Stimulated activated CD4-positive, alpha-beta T cell treated with anti-CD3 and anti-CD28 coated beads, Interleukin-12 subunit alpha, Interleukin-12 subunit beta, amount 100 ng/mL, for 4 hours (primary cell): ENCODE measurements at regions not wholly inside any gene's neighbourhood (a gene's known extent, or its start where the extent isn't known, plus 50 kb on each side); places are given as distances from the start of the nearest gene placed in this dataset.

Experiments
- DNase-seq: peaks from one replicate; pipeline ENCODE4 v3.0.0-alpha.2; 2020

DNA sequence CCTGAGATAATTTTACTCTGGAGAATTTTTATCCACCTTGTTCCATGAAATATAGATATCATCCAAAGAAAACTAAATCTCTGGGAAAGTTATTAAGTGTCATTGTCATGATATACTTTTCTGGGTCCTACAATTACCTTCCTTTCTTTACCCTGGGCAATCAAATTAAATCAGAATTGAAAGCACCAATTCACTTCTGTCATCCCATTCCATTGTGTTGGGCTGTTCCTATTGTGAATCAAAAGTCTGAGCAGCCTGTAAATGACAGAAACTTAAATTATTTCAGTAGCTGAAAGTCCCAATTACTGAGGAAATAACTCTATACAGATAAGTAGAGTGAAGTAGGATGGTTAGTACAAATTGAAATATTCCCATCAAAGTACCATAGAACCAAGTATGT lies 1284.2 kb downstream of the EFNB2 start:
- no peak for DNase-seq

DNA sequence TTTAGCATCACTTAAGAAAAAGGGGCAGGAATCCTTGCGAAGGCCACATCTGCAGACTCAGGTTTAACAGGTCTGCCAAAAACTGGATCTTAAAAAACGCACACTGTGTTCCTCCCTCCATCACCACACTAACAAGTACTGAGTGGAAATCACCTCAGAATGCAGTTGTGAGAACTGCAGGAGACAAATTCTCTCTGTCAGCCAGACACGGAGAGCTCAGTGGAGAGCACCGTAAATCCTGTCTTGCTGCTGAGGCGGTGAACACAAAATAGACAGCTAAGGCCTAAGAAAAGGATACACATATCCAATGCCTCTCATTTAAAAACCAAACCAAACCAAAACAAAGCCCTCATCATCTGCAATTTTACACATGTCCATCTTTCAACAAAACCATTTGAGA lies 1287.6 kb downstream of the EFNB2 start:
- no peak for DNase-seq

DNA sequence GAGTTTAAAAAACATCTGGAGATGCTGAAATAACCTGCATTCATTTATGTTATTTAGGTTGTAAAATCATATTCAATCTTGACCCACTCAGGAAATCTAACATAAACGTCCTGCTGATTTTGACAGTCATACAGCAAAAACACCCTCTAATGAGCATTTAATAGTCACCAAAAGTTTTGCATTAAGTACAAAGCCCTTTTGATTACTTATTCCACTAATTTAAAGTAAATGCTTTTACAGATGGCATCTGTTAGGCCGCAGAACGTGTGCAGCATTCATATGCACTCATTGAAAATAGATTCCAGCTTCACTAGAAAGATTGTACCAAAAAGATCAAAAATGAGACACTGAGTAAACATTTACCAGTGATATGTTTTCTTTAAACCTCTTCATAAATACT lies 1295.1 kb downstream of the EFNB2 start:
- DNase-seq: no peak

DNA sequence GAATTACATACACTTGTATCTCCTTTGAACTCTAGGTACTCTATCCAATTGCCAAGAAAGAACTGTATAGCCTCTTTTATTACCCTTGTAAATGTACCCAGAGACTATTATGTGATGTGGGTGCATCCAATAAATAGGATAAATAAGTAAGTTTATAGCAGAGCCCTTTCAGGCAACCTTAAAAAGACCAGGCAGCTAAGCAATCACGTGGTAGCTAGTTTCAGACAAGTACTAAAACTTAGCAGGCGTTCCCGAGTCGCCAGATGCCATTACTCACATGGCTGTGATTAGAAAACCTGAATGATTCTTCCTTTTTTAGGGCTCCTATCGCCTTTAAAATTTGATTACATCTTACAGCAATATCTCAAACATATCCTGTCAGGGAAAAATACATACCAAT lies 1303.0 kb downstream of the EFNB2 start:
- DNase-seq: no peak

DNA sequence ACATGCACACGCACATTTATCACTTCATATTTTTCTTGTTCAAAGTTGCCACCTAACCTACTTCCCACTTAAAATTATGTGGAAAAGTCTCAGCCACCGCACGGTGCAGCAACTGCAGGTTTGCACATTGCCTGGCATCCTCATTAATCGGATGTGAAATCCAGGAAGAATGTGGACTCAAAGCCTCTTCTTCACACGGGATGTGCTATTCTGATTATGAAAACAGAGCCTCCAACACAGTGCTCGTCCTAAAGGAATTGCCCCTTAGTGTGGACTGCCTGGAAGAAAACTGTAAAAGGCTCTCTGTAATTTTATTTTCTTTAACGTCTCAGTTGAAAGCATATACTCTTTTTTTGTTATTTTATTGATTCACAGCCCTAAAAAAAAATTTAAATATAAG lies 1303.5 kb downstream of the EFNB2 start:
- no peak for DNase-seq

DNA sequence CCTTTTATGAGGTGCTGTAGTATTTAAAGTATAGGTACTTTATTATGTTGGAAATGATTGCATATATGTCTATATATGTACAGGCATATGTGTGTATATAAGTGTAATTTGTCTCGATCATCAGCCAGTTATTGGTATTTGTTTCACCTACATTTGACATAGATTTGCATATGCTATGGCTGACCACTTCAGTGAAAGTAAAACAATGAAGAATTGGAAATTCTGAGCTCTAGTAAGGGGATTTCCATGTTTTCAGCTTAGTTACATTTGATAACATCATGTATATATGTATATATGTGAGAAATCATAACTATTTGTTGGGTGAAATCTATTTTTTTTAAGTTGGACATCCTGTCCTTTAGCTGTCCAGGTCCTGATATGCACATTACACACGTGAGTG lies 1303.9 kb downstream of the EFNB2 start:
- DNase-seq: no peak

DNA sequence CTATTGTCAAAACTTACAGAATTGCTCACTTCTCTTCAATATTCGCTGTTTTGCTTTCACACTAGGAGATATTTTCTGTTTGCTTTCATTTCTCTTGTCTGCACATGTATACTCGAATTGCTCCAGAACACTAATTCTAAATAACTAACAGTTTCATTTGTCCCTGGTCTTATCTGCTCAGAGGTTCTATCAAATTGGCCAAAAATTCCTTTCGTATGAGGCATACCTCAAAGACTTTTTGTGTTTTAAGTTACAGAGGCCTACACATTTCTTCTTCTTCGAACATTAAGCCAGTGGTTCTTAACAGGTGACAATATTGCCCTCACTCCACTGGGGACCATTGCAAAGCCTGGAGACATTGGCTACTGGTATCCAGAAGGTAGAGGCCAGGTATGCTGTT lies 1314.6 kb downstream of the EFNB2 start:
- no peak for DNase-seq

DNA sequence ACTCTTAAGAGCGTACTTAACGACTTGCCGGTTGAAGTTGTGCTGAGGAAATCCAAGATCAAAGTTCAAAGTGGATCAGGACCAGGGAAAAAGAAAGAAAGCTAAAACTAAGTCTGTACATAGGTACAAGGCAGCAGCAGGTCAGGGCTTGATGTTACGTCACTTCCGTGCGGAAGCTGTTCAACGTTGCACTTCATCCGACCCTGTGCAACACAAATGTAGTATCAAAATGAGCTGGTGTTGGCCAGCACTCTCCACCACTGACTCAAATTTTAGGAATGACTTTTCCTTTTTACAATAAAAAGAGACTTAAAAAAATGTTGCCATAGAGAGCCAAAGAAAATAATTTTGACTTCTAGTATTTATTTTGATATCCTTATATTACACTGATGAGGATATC lies 1315.4 kb downstream of the EFNB2 start:
- DNase-seq: no peak

DNA sequence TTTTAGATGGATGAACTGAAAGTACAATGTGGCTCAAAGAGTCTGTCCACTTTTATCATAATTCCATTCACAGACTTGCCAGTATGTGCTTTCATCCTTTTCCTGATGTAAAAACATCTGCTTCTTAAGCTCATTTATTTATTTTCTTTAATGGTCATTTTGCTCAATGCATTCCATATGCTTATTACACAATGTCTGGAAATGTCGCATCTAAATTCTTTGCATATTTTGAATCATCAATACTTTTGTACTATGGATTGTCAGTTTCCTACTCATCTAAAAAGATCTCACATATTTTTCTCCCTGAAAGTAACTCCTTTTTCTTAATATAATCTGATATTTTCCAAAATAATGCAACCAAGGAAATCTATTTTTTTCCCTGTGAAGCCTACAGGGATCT lies 1315.8 kb downstream of the EFNB2 start:
- no peak for DNase-seq

DNA sequence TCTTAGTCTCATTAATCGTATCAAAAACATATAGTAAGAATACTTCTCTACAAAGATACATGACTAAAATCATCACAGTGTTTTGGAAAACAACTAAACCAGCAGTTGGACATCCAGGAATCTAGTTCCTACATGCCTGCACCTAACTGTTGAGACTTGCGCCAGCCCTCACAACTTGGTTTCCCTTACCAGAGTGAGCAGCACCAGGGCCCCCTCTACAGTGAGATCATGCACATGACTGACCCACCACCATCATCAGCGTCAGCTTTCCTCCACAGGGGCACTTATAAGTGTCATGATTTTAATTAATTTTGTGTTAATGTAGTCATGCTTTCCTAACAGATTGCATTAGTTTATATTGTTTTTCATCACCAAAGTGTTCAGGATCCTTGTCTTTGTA lies 1322.0 kb downstream of the EFNB2 start:
- no peak for DNase-seq

DNA sequence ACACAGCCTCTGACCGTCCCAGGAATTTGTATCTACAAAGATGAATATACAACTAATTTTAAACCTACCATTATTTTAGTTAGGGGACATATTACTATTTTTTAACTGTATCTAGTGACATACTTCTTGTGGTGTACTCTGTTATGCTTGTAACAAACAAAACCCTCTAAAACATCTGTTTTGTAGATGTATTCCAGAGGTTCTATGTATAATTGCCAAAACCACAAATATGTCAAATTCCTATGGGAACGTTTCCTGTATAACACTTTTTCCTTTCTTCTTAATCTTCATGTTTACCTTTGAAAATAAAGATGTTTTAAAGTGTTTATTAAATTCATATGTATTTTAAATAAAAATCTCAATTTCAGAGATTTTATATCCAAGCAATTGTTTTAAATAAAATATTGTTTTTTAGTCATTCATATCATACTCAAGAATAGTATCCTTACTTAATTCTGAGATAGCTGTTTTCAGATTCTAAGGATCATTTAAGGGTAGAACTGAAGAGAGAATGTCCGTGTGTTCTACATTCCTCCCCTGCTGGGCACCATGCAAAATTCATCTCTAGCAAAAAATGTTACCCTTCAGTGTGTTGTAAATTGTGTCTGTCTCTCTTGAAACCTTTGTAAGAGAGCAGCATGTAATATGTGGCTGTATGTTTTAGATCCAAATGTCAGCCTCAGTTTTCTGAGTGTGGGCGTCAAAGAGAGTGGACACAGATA lies 1327.7 kb downstream of the EFNB2 start:
- no peak for DNase-seq

DNA sequence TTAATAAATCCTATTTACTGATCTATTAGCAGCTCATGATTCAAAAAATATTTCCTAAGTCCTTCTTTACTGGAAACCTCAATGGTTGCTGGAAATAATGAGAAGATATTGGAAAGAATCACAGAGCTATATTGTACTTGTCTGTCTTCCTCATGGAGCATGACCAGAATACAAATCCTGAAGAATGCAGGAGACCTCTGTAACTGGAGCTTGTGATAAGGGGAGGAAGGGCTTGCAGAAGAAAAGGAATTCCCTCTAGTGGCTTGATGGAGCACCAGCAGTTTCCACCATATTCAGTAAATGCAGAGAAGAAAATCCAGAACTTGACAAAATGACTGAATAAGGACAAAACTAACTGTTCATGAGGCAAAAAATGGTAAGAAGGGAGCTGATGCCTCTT lies 1333.1 kb downstream of the EFNB2 start:
- DNase-seq: no peak

DNA sequence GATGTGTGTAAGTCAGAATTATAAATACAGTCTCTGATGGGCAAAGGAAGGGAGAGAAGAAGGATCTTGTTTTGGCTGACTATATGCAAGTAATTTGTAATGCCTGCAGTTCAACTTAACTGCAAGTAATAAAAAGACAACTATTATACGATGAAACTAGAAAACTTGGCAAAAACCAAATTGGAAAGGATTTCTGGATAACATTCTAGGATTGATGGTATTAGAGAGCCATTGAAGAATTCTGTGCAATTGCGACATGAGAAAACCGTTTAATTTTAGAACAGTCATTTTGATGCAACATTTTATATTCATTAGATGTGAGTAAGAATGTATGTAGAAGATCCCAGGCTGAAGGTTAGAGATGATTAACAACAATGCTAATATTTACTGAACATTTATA lies 1334.1 kb downstream of the EFNB2 start:
- DNase-seq: no peak

DNA sequence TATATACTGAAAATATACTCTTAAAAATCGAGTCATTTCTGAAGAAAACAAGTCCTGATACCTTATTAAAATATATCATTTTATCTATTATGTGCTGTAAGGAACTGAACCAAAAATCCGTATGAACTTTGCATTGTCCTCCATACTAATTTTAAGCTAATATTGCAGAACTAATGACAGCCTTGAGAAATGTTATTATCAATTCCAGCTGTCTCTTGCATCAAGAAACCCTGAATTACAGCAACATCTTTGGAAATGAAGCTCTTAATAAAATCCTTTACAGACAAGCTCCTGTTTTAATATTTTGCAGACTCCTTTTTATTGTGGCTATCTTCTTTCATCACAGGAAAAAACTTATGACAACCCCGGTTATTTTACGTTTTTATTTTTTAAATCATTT lies 1335.3 kb downstream of the EFNB2 start:
- no peak for DNase-seq

DNA sequence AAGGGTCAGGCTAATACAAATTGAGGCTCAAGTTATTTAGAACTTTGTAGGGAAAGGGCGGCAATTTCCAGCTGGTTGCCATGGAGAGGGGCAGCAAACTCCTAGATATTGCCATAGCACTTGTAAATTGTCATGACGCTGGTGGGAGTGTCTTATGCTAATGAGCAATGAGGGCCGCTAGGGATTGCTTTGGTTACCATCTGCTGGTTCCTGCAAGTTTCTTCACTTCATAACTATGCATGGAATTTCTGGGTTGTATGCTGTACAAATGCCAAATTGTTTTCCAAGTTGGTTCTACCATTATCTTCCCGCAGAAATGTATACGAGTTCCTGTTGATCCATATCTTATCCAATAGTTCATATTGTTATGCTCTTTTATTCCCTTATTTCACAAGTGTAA lies 1339.4 kb downstream of the EFNB2 start:
- no peak for DNase-seq

DNA sequence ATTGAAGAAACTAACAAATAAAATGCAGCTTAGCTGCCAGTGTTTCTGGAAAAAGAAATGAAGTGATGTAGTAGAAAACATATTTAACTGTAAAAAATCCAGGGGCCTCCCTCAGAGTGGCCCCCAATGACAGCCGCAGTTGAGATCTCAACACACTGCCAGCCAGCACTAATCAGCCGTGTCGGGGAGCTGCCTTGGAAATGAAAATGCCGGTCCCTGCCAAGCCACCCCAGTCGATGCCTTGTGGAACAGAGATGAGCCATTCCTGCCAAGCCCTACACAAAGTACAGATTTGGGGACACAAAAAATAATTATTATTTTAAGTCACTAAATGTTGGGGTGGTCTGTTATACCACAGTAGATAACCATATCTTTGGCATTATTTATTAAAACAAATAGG lies 1342.4 kb downstream of the EFNB2 start:
- DNase-seq: no peak

DNA sequence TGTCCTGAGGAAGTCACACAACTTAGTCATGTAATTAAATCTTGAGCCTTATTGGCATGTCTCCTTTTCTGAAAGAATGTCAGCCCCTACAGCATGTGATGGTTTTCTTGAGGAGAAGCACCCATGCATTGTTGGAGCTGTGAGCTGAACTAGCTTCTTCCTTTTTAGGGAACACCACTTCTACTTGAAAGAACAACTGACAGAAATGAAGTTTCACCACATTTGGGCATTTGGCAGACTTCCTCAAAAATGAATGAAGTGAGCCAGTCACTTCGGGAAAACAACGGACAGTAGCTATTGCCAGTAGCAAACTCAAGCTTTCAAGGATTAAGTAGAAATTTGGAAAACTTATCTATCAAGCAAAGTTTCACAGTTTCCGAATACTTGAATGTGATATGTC lies 1351.3 kb downstream of the EFNB2 start:
- no peak for DNase-seq

DNA sequence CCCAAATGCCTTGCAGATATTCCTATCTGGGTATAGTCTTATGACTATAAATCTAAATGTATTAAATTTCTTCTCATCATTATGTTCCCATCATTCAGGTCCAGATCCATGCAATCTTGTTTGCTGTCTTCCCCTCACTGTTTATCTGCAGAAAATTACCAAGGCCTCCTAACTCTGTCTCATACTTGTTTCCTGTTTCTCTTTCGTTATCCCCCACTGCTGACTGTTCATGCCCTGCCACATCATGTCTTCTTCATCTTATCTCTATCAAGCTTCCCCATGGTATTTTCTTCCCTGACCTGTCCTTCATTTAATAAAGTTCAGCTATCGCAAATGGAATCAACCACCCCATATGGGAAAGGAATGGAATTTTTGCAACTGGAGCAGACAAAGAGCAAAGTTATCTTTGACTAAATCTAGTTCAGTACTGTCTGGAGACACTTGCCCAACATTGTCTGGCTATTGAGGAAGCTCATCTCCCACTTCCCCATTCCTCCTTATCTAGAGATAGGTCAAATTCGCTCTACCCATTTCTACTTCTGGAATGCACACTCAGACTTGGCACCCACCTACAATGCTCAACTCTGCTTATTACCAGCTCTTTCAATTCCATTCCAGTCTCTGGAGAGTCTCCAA lies 1358.1 kb downstream of the EFNB2 start:
- no peak for DNase-seq

DNA sequence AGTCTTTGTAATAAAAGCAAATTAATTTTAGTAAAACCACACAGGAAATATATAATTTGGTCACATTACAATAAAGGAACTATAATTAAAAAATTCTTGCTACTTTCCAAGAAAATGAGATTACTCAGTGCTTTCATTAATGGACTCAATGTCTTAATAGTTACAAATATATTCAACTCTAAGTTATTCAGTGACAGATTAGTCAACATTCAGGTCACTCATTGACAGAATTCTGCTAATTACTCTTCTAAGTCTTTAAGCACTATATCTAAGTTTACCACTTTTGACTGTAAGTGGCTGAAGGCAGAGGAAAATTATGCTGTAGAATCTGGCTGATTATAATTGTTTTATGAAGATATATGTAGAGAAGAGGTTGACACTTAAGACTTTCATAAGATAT lies 1365.0 kb downstream of the EFNB2 start:
- DNase-seq: no peak

DNA sequence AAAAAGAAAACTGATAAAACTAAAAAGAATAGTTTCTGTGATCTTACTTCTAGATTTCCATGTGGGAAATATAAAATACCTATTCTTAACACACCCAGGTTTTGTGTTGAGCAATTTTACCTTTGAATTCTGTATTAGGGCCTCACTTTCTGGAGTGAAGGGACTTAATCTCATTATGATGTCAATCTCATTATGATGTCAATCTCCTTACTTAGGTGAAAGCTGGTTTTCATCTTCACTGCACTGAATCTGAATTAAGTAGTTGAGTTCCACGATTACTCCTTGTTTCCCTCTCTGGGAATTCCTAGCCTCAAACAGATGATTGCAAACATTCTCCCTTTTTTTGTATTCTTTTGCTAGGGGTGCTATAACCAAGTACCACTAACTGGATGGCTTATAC lies 1367.2 kb downstream of the EFNB2 start:
- DNase-seq: no peak

DNA sequence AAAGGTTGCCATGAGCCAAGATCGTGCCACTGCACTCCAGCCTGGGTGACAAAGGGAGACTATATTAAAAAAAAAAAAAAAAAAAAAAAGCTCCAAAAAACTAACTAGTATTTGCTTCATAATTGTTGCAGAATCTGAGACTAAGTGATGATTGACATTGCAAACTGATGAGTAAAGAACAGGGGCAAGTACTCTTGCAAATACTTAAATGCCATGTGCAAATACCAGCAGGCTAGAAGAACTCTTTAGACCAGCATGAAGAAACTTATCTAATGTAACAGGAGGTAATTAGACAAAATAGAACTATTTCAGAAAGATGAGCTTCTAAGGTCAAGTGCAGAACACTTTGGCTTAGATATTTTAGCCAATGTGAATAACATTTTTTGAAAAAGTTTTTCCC lies 1368.1 kb downstream of the EFNB2 start:
- DNase-seq: no peak

DNA sequence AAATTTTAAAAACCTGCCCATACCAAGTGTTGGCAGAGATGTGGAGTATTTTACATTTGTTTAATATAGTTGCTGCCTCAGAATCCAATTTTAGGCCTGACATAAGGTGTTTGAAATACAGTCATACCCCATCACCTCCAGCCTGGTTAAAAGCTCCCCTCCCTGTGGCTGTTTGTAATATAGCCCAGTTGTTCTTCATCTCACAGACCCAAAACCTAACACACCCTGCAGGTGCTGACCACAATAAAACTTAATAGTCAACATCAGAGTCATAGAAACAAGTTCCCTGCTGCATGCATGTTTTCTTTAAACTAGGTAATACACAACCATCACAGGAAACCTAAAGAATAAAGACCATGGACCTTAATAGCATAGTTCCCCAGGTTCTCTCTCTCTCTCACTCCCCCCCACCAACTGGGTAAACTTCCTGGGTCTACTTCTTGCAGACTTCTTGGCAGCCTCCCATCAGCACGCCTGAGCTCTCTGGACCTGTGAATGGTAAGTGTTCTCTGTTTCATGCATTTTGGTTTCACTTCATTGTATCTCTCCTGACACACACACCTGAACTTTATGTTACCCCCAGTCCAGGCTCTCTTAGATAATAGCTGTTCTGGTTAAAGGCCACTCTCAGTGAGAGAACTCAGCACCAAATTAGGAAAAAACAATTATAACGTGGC lies 1369.9 kb downstream of the EFNB2 start:
- DNase-seq: no peak

DNA sequence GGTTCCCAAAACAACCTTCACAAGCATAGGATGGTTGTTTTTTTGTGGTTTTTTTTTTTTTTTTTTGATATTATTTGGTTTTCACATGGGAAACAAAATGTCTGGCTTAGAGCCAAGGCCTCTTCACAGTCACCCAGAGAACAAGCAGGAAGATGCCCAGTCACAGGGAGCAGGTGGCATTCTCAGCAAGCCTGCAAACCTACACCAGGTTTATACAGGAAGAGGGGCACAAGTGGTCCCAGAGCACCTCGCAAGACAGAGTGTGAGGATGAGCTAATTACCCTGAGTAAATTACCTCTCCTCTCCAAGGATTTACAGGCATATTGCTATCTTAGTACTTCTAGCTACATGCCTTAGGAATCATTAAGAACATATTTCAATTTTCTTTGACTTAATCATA lies 1375.6 kb downstream of the EFNB2 start:
- no peak for DNase-seq

DNA sequence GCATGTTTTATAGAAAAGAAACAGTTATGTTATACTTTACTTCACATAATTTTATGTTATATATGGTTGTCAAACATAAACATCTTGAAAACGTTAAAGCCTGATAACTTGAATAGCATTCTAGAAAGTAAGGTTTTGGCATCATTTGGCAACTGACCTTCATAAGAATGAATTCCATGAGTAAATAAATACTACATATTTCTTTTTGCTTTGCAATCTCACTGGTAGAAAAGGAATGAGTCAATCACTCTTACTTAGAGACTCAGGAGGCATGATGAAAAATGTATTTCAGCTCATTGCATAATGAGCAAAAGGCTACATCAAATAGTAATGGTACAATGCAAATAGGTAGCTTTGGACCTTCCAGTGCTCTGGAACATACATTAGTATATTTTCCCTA lies 1381.9 kb downstream of the EFNB2 start:
- no peak for DNase-seq

DNA sequence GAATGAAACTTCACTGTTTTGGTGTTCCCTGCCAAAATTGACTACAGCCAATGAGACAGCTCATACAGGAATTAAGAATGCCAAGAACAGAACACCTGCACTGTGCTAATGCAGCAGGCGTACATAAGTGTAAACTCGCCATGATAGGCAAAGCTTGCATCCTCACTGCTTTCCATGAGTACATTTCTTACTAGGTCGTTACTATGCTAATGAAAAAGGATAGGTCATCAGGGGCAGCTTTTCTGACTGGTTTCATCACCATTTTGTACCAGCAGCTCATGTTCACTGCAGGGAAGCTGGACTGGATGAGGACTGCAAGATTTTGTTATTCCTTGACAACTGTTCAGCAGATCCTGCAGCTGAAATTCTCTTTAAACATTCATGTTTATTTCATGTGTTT lies 1383.8 kb downstream of the EFNB2 start:
- no peak for DNase-seq
